COR-L47 (cell line): ENCODE measurements at regions not wholly inside any gene's neighbourhood (a gene's known extent, or its start where the extent isn't known, plus 50 kb on each side); places are given as distances from the start of the nearest gene placed in this dataset.

Experiments used
- DNase-seq: peaks from one replicate; lab custom pipeline; 2025; lab: John Stamatoyannopoulos, UW

GRCh38 chr7:33754933-33755928, 150.1 kb upstream of the BMPER start:
- no peak for DNase-seq

- no peak for DNase-seq
Observed at GRCh38 chr7:33757050-33757449, 148.3 kb upstream of the BMPER start.

GRCh38 chr7:33757563-33758165, 147.7 kb upstream of the BMPER start:
- peak; percentile 41 for DNase-seq

- no peak for DNase-seq
Observed at GRCh38 chr7:33760146-33760545, 145.2 kb upstream of the BMPER start.

GRCh38 chr7:33760834-33761233, 144.5 kb upstream of the BMPER start:
- DNase-seq: no peak

- DNase-seq: no peak
Observed at GRCh38 chr7:33761449-33762080, 143.8 kb upstream of the BMPER start.

- DNase-seq: no peak
Observed at GRCh38 chr7:33762151-33762910, 143.0 kb upstream of the BMPER start.

GRCh38 chr7:33762911-33763306, 142.4 kb upstream of the BMPER start:
- DNase-seq: no peak

- DNase-seq: no peak
Observed at GRCh38 chr7:33764752-33765451, 140.4 kb upstream of the BMPER start.

GRCh38 chr7:33766405-33766804, 138.9 kb upstream of the BMPER start:
- no peak for DNase-seq

- no peak for DNase-seq
Observed at GRCh38 chr7:33769930-33770329, 135.4 kb upstream of the BMPER start.

GRCh38 chr7:33770576-33770975, 134.8 kb upstream of the BMPER start:
- DNase-seq: no peak

- DNase-seq: no peak
Observed at GRCh38 chr7:33771422-33771821, 133.9 kb upstream of the BMPER start.

- no peak for DNase-seq
Observed at GRCh38 chr7:33773053-33773452, 132.3 kb upstream of the BMPER start.

GRCh38 chr7:33774762-33775523, 130.4 kb upstream of the BMPER start:
- peak; percentile 4 for DNase-seq

- DNase-seq: no peak
Observed at GRCh38 chr7:33775790-33776189, 129.5 kb upstream of the BMPER start.

GRCh38 chr7:33776788-33777187, 128.6 kb upstream of the BMPER start:
- no peak for DNase-seq

- DNase-seq: no peak
Observed at GRCh38 chr7:33778195-33778594, 127.1 kb upstream of the BMPER start.

- no peak for DNase-seq
Observed at GRCh38 chr7:33779216-33779615, 126.1 kb upstream of the BMPER start.

- DNase-seq: no peak
Observed at GRCh38 chr7:33781167-33781566, 124.2 kb upstream of the BMPER start.

GRCh38 chr7:33781796-33782195, 123.5 kb upstream of the BMPER start:
- DNase-seq: no peak
